NT2/D1 (cell line): ENCODE measurements at regions not wholly inside any gene's neighbourhood (a gene's known extent, or its start where the extent isn't known, plus 50 kb on each side); places are given as distances from the start of the nearest gene placed in this dataset.

Experiments
- SUZ12 ChIP-seq: IDR thresholded peaks from 2 replicates; pipeline ENCODE4 v1.6.1; 2011; ENCODE audit not compliant: insufficient read length, insufficient read depth; ENCODE audit errors: extremely low read depth
- YY1 ChIP-seq: IDR thresholded peaks from 2 replicates; pipeline ENCODE4 v1.6.1; 2011; ENCODE audit not compliant: insufficient read length, insufficient read depth
- ZNF274 ChIP-seq: IDR thresholded peaks from 2 replicates; pipeline ENCODE4 v1.6.1; 2011; ENCODE audit warnings: mild to moderate bottlenecking, low read depth, low read length

DNA sequence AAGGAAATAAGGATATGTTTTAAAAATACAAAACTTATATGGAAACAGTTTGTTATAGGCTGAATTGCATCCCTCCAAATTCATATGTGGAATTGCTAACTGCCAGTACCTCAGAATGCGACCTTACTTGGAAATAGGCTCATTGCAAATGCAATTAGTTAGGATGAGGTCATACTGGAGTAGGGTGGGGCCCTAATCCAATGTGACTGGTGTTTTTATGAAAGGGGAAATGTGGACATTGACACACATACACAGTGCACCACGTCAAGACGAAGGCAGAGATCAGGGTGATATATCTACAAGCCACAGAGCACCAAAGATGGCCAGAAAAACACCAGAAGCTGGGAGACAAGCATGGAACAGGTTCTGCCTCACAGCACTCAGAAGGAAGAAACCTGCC, 494.2 kb downstream of the TSN start:
- TF ChIP-seq ZNF274 (no peak), YY1 (no peak), SUZ12 (no peak)
